GM12891 (cell line): ENCODE measurements at regions not wholly inside any gene's neighbourhood (a gene's known extent, or its start where the extent isn't known, plus 50 kb on each side); places are given as distances from the start of the nearest gene placed in this dataset.

ENCODE experiments used
- DNase-seq: peaks from one replicate; pipeline ENCODE4 v3.0.0; 2011; ENCODE audit warnings: low spot score; ENCODE audit not compliant: insufficient read length
- FAIRE-seq: peaks from 2 replicates; lab custom pipeline; 2011; peaks lifted over from hg19 to GRCh38; lab: Jason Lieb, UNC
- PAX5 ChIP-seq: IDR thresholded peaks from 2 replicates; pipeline ENCODE4 v1.6.1; 2011; ENCODE audit warnings: low read length, moderate library complexity, mild to moderate bottlenecking; ENCODE audit not compliant: insufficient read depth, severe bottlenecking
- POLR2A ChIP-seq: IDR thresholded peaks from 2 replicates; pipeline ENCODE4 v1.6.1; 2011; ENCODE audit warnings: low read depth, low read length, control low read depth
- POLR2AphosphoS5 ChIP-seq: IDR thresholded peaks from 2 replicates; pipeline ENCODE4 v1.6.1; 2011; ENCODE audit warnings: low read depth, low read length, control low read depth
- POU2F2 ChIP-seq: IDR thresholded peaks from 2 replicates; pipeline ENCODE4 v1.6.1; 2011; ENCODE audit warnings: low read depth, mild to moderate bottlenecking, control low read depth, low read length, moderate library complexity
- SPI1 ChIP-seq: IDR thresholded peaks from 2 replicates; pipeline ENCODE4 v1.6.1; 2011; ENCODE audit warnings: low read depth, low read length, control low read depth
- TAF1 ChIP-seq: IDR thresholded peaks from 2 replicates; pipeline ENCODE4 v1.6.1; 2011; ENCODE audit warnings: low read depth, low read length, control low read depth

GRCh38 chrX:16516232-16516876 is 133.6 kb upstream of the S100G start:
- DNase-seq: no peak
- FAIRE-seq: no peak
- TF ChIP-seq POU2F2 (no peak), SPI1 (no peak), POLR2A (no peak), TAF1 (no peak), PAX5 (no peak), POLR2AphosphoS5 (no peak)

- FAIRE-seq (no peak), DNase-seq (no peak)
- TF ChIP-seq POLR2A: no peak
- TF ChIP-seq POLR2AphosphoS5: no peak
- TF ChIP-seq TAF1: no peak
- no peak for TF ChIP-seq POU2F2
- no peak for TF ChIP-seq SPI1
- TF ChIP-seq PAX5: no peak
Measured at GRCh38 chrX:16517039-16517605, 132.8 kb upstream of the S100G start.

- TF ChIP-seq POLR2AphosphoS5 (no peak), TAF1 (no peak), SPI1 (no peak), POLR2A (no peak), PAX5 (no peak), POU2F2 (no peak)
- FAIRE-seq (peak; percentile 35), DNase-seq (no peak)
Measured at GRCh38 chrX:16518131-16518530, 131.8 kb upstream of the S100G start.

- TF ChIP-seq POLR2AphosphoS5: no peak
- TF ChIP-seq POU2F2: no peak
- TF ChIP-seq PAX5: no peak
- no peak for TF ChIP-seq SPI1
- TF ChIP-seq POLR2A: no peak
- no peak for TF ChIP-seq TAF1
- DNase-seq (no peak), FAIRE-seq (no peak)
Measured at GRCh38 chrX:16524316-16524715, 125.6 kb upstream of the S100G start.

- FAIRE-seq: no peak
Measured at GRCh38 chrX:16526003-16526402, 124.0 kb upstream of the S100G start.

GRCh38 chrX:16528620-16529019 is 121.3 kb upstream of the S100G start:
- DNase-seq (no peak), FAIRE-seq (no peak)
- no peak for TF ChIP-seq SPI1
- no peak for TF ChIP-seq PAX5
- no peak for TF ChIP-seq POLR2AphosphoS5
- TF ChIP-seq TAF1: no peak
- no peak for TF ChIP-seq POLR2A
- TF ChIP-seq POU2F2: no peak

More at GRCh38 chrX:16526003-16526402, 124.0 kb upstream of the S100G start:
- no peak for DNase-seq
- TF ChIP-seq PAX5 (no peak), SPI1 (no peak), POU2F2 (no peak), POLR2AphosphoS5 (no peak), POLR2A (no peak), TAF1 (no peak)
